Heart left ventricle (tissue), 16 donors: ENCODE measurements at regions not wholly inside any gene's neighbourhood (a gene's known extent, or its start where the extent isn't known, plus 50 kb on each side); places are given as distances from the start of the nearest gene placed in this dataset.

ENCODE experiments used
- ATAC-seq, 4 donors: fragments of 200-7000 bp; cut with Tn5 transposase; one replicate each; pipeline ENCODE4 v1.9.1; 2020 to 2022; ENCODE audit warnings: moderate library complexity in 4 of 4, mild to moderate bottlenecking in 3 of 4, moderate number of reproducible peaks in 1 of 4
- DNase-seq, 5 donors: peaks; one replicate each; pipeline ENCODE4 v3.0.0-alpha.2; 2020
- H3K27ac ChIP-seq, 12 donors: fragments of 200-600 bp; sonication (generic) in 4 of 12; one replicate each; pipeline versions ENCODE4 v1.5.0 to v1.8.0; 2016 to 2022; ENCODE audit warnings: mild to moderate bottlenecking in 2 of 12
- H3K27me3 ChIP-seq, 9 donors: fragments of 200-600 bp; sonication (generic) in 2 of 9; one replicate each; pipeline versions ENCODE4 v1.5.1 to v1.8.0; 2016 to 2022; ENCODE audit warnings: mild to moderate bottlenecking in 3 of 9
- H3K36me3 ChIP-seq, 9 donors: fragments of 200-600 bp; sonication (generic) in 2 of 9; one replicate each; pipeline versions ENCODE4 v1.5.0 to v1.8.0; 2018 to 2022; ENCODE audit warnings: mild to moderate bottlenecking in 2 of 9
- H3K4me1 ChIP-seq, 12 donors: fragments of 200-600 bp; sonication (generic) in 4 of 12; one replicate each; pipeline versions ENCODE4 v1.5.0 to v1.8.0; 2016 to 2022; ENCODE audit warnings: mild to moderate bottlenecking in 3 of 12
- H3K4me3 ChIP-seq, 12 donors: fragments of 200-600 bp; sonication (generic) in 4 of 12; one replicate each; pipeline versions ENCODE4 v1.5.0 to v1.8.0; 2017 to 2022; ENCODE audit warnings: mild to moderate bottlenecking in 9 of 12, moderate library complexity in 4 of 12
- H3K9me3 ChIP-seq, 12 donors: fragments of 200-600 bp; sonication (generic) in 4 of 12; one replicate each; pipeline versions ENCODE4 v1.5.0 to v1.8.0; 2016 to 2022; ENCODE audit warnings: mild to moderate bottlenecking in 1 of 12
- CTCF ChIP-seq, 12 donors: fragments of 200-600 bp; sonication (generic) in 4 of 12; IDR thresholded peaks; one replicate each; pipeline versions ENCODE4 v1.5.0 to v1.8.0; 2018 to 2022; ENCODE audit warnings: antibody characterized with exemption in 12 of 12, mild to moderate bottlenecking in 5 of 12
- POLR2A ChIP-seq, 2 donors: fragments of 450-650 bp; IDR thresholded peaks; one replicate each; pipeline ENCODE4 v1.6.1; 2017; ENCODE audit warnings: antibody characterized with exemption in 2 of 2, mild to moderate bottlenecking in 2 of 2, moderate library complexity in 2 of 2
- WGBS, 4 donors: extraction: QIAGEN DNeasy Blood & Tissue Kit in 2 of 4; methylation state at CpG; one replicate each; pipeline versions ENCODE4 v1.1.5 to v1.1.7; 2013 to 2018; 5-methylcytosine and 5-hydroxymethylcytosine counted together
- intact Hi-C, 10 donors: fragments of 100-400 bp; cut with DNase I; formaldehyde crosslinking; loops; one replicate each; pipeline versions ENCODE4 v1.11.1 to v1.14.2; 2022
- donor health status: ischemic (EF 13 %, LVEDD 7.1; RV severe dilation, severe dysfunction).
- donor health status: healthy with polysubstance abuse.
- donor health status: DM: no; HTN: yes; CAD: no.
- donor health status: DM: no; HTN: no; CAD: no.
- donor health status: ischemic (EF 25% LVEDD 6.9; RV normal size, moderate dysfunction).
- donor health status: ischemic (EF 25% LVEDD 5.7; RV mildly dilated, moderate dysfunction).
- donor health status: healthy.
- donor health status: DM: yes; HTN: yes; CAD: no.
- donor health status: ischemic (EF 35%, LVEDD 5.7; RV mildly dilated, moderate dysfunction).
- donor health status: nonischemic (EF 11% LVEDD 7.7; RV severe dilation, severe dysfunction).
- donor health status: DM: yes; HTN: yes; CAD: no.
- donor health status: PGD.
- donor health status: ischemic (EF 29% LVEDD 5.4; RV normal size, mild dysfunction).
- donor health status: nonischemic (EF 23%, LVEDD 6.1; RV moderate dilation, normal function).

GRCh38 chr7:34343667-34344066, 314.4 kb upstream of the NPSR1 start:
- intact Hi-C loops = loop anchor here in 1 of 10 donors (10.0 kb wide), 1 partner anchor 59 kb away; no protein-coding TSS in a partner anchor
- DNase-seq (no peak), ATAC-seq (no peak)
- Histone ChIP-seq H3K27me3 (no peaks in the 10 kb centered on the region), H3K9me3 (no peaks in the 10 kb centered on the region), H3K4me3 (no peak overlapping the region), H3K4me1 (no peaks in the 10 kb centered on the region), H3K36me3 (no peaks in the 10 kb centered on the region), H3K27ac (no peak overlapping the region)
- TF ChIP-seq CTCF (IDR thresholded peaks at IDR 0.05) (no peak), POLR2A (IDR thresholded peaks at IDR 0.05) (no peak)
- WGBS, 4 donors = 73 to 82% (median 78%) methylated on average over 1 of the region's 1 CpG

GRCh38 chr7:34354011-34354410, 304.0 kb upstream of the NPSR1 start:
- intact Hi-C loops = no loop called here
- no peak for DNase-seq
- no peak overlapping the region for H3K27ac ChIP-seq
- H3K27me3 ChIP-seq = no peaks in the 10 kb centered on the region
- no peak overlapping the region for H3K4me3 ChIP-seq
- WGBS, 4 donors = 67 to 81% (median 77%) methylated on average over 3 of the region's 3 CpGs
- no peak for TF ChIP-seq POLR2A (IDR thresholded peaks at IDR 0.05)
- TF ChIP-seq CTCF (IDR thresholded peaks at IDR 0.05) = no peak
- no peak for ATAC-seq
- H3K9me3 ChIP-seq = no peaks in the 10 kb centered on the region
- H3K4me1 ChIP-seq = peaks cover 0 to 13% (median 4%) of the 10 kb centered on the region in 12 donors
- H3K36me3 ChIP-seq = no peaks in the 10 kb centered on the region

- Histone ChIP-seq H3K4me3 (no peak overlapping the region), H3K36me3 (no peaks in the 10 kb centered on the region), H3K9me3 (no peaks in the 10 kb centered on the region), H3K4me1 (peaks cover 0 to 13% (median 4%) of the 10 kb centered on the region in 12 donors), H3K27ac (peak overlapping the region in 3 of 12 donors; percentile 26 to 57 (median 32)), H3K27me3 (no peaks in the 10 kb centered on the region)
- no peak for DNase-seq
- ATAC-seq = peak in 3 of 4 donors; percentile 55 to 66 (median 56)
- TF ChIP-seq POLR2A (IDR thresholded peaks at IDR 0.05) (no peak), CTCF (IDR thresholded peaks at IDR 0.05) (no peak)
- intact Hi-C loops = no loop called here
Observed at GRCh38 chr7:34354899-34355298, 303.1 kb upstream of the NPSR1 start.

- ATAC-seq = no peak
- intact Hi-C loops = no loop called here
- Histone ChIP-seq H3K4me3 (no peak overlapping the region), H3K9me3 (no peaks in the 10 kb centered on the region), H3K27me3 (no peaks in the 10 kb centered on the region), H3K4me1 (peaks cover 0 to 13% (median 4%) of the 10 kb centered on the region in 12 donors), H3K36me3 (no peaks in the 10 kb centered on the region), H3K27ac (no peak overlapping the region)
- WGBS, 4 donors = 73 to 80% (median 77%) methylated on average over 2 of the region's 2 CpGs
- TF ChIP-seq CTCF (IDR thresholded peaks at IDR 0.05) (no peak), POLR2A (IDR thresholded peaks at IDR 0.05) (no peak)
- DNase-seq = no peak
Observed at GRCh38 chr7:34357068-34357467, 300.9 kb upstream of the NPSR1 start.
